ENCODE measurements at regions not wholly inside any gene's neighbourhood (a gene's known extent, or its start where the extent isn't known, plus 50 kb on each side); places are given as distances from the start of the nearest gene placed in this dataset.
"Not testable (repeated sequence)": the region's sequence is repeated elsewhere in the genome, so short reads cannot be mapped to it uniquely, and the experiment has no call there.

DNA sequence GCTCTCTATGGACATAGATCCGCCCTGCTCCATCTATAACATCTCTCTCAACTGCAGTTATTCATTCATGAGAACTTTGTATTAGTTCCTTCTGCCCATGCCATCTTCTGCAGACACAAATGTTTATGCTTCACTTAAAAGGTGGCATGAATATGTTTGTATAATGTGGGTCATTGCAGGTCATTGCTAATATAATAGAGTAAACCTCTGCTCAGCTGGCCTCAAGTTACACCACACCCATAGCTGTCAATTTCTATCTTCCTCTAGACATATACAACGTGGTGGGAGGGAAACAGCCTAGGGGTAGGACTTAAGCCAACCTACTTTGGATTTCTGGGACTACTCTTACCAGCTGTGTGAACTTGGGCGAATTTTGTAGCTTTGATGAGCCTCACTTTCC lies 129.8 kb downstream of the ATXN3L start:
- Mint-ChIP-seq H3K36me3 (ENCODE audit: insufficient read depth in 2 of 2) (no peaks in the 10 kb centered on the region), H3K4me1 (ENCODE audit: low read depth) (no peaks in the 10 kb centered on the region), H3K4me3 (no peak overlapping the region), H3K27ac (no peak overlapping the region), H3K27me3 (ENCODE audit: low read depth) (peaks cover 18% of the 10 kb centered on the region), H3K9me3 (peaks cover 0 to 2% of the 10 kb centered on the region in 2 donors)
- ATAC-seq (replicated peaks in 1 of 2): no peak
- DNase-seq: no peak

DNA sequence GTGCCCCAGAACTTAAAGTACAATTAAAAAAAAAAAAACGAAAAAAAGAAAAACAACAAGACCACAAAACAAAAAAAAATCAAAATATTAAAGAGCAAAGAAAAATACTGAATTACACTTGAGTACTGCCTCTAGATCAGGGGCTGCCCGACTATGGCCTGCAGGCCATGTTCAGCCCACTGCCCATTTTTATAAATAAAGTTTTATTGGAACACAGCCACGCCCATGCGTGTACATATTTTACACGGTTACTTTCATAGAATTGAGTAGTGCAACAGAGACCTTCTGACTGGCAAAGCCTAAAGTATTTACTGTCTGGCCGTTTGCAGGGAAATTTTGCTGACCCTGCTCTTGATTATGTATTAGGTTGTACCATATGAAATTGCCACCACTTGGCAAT lies 130.5 kb downstream of the ATXN3L start:
- Mint-ChIP-seq H3K27ac (no peak overlapping the region), H3K4me3 (no peak overlapping the region), H3K4me1 (ENCODE audit: low read depth) (no peaks in the 10 kb centered on the region), H3K36me3 (ENCODE audit: insufficient read depth in 2 of 2) (no peaks in the 10 kb centered on the region), H3K9me3 (peaks cover 2 to 5% of the 10 kb centered on the region in 2 donors), H3K27me3 (ENCODE audit: low read depth) (peaks cover 18% of the 10 kb centered on the region)
- DNase-seq (no peak), ATAC-seq (replicated peaks in 1 of 2) (no peak)

DNA sequence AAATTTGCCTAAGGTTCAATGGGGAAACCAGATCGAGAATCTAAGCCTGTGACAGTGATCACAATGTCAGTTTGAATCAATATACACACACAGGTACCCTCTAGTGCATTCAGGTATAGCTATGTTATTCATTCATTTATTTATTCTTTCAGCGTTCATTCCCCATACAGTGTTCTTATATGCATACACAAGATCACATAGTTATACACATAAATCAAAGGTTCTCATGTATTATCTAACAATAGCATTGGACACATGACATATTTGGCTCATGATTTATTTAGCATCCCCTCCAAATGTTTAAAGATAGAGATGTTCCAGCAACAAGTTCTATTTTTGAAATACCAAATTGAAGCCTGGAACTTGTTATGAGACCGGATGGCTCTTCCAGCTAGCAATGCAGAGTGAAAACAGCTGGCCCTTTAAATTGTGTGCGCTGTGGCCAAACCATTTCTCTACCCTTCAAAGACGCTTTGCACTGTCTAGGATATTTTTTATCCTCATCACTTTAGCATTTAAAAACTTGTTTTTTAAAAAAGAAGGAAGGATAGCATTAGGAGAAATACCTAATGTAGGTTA lies 131.0 kb downstream of the ATXN3L start:
- DNase-seq (no peak), ATAC-seq (replicated peaks in 1 of 2) (no peak)
- Mint-ChIP-seq H3K4me3 (no peak overlapping the region), H3K27ac (no peak overlapping the region), H3K27me3 (ENCODE audit: low read depth) (peaks cover 12% of the 10 kb centered on the region), H3K4me1 (ENCODE audit: low read depth) (no peaks in the 10 kb centered on the region), H3K9me3 (peaks cover 2 to 6% of the 10 kb centered on the region in 2 donors), H3K36me3 (ENCODE audit: insufficient read depth in 2 of 2) (peaks cover 0 to 2% of the 10 kb centered on the region in 2 donors)

DNA sequence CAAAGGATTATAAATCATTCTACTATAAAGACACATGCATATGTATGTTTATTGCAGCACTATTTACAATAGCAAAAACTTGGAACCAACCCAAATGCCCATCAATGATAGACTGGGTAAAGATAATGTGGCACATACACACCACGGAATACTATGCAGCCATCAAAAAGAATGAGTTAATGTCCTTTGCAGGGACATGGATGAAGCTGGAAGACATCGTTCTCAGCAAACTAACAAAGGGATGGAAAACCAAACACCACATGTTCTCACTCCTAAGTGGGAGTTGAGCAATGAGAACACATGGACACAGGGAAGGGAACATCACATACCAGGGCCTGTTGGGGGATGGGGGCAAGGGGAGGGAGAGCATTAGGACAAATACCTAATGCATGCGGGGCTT lies 133.2 kb downstream of the ATXN3L start:
- not testable (repeated sequence) for ATAC-seq (replicated peaks in 1 of 2); H3K4me3 Mint-ChIP-seq; H3K27ac Mint-ChIP-seq; H3K9me3 Mint-ChIP-seq; H3K36me3 Mint-ChIP-seq (ENCODE audit: insufficient read depth in 2 of 2); H3K4me1 Mint-ChIP-seq (ENCODE audit: low read depth); DNase-seq
- peaks cover 12% of the 10 kb centered on the region for H3K27me3 Mint-ChIP-seq (ENCODE audit: low read depth)

GRCh38 chrX:13180807-13181206 lies 136.4 kb upstream of the FAM9C start:
- Mint-ChIP-seq H3K4me3 (no peak overlapping the region), H3K4me1 (ENCODE audit: low read depth) (peaks cover 9% of the 10 kb centered on the region), H3K9me3 (peaks cover 2 to 7% of the 10 kb centered on the region in 2 donors), H3K27me3 (ENCODE audit: low read depth) (peaks cover 30% of the 10 kb centered on the region), H3K27ac (no peak overlapping the region), H3K36me3 (ENCODE audit: insufficient read depth in 2 of 2) (peaks cover 2 to 3% of the 10 kb centered on the region in 2 donors)
- ATAC-seq (replicated peaks in 1 of 2): peak in 1 of 2 donors; percentile 50
- no peak for DNase-seq

GRCh38 chrX:13179586-13179985 lies 135.2 kb upstream of the FAM9C start:
- Mint-ChIP-seq H3K36me3 (ENCODE audit: insufficient read depth in 2 of 2) (peaks cover 2 to 3% of the 10 kb centered on the region in 2 donors), H3K4me3 (no peak overlapping the region), H3K27me3 (ENCODE audit: low read depth) (peaks cover 30% of the 10 kb centered on the region), H3K4me1 (ENCODE audit: low read depth) (peaks cover 9% of the 10 kb centered on the region), H3K27ac (no peak overlapping the region), H3K9me3 (peaks cover 0 to 6% of the 10 kb centered on the region in 2 donors)
- DNase-seq (no peak), ATAC-seq (replicated peaks in 1 of 2) (no peak)

DNA sequence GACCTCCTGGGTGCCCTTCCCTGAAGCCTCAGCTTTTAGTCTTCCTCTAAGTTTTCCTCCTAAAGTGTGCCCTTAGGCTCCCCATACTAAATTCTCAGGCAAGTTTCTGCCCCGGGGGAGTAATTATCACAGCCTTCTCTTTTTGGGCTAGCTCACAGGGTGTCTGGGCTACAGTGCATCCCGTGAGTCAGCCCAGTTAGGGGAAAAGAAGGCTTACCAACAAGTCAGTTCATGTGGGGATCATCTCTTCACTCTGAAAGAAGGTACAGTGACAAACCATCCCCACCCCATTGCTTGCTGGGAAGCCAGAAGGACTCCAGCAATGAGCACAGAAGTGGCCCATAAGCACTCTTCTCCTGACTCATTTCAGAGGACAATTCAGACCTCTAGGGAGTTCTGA lies 134.7 kb upstream of the FAM9C start:
- Mint-ChIP-seq H3K27ac (no peak overlapping the region), H3K9me3 (peaks cover 2 to 3% of the 10 kb centered on the region in 2 donors), H3K4me1 (ENCODE audit: low read depth) (peaks cover 9% of the 10 kb centered on the region), H3K27me3 (ENCODE audit: low read depth) (peaks cover 30% of the 10 kb centered on the region), H3K36me3 (ENCODE audit: insufficient read depth in 2 of 2) (peaks cover 0 to 3% of the 10 kb centered on the region in 2 donors), H3K4me3 (no peak overlapping the region)
- DNase-seq (no peak), ATAC-seq (replicated peaks in 1 of 2) (peak in 1 of 2 donors; percentile 64)

DNA sequence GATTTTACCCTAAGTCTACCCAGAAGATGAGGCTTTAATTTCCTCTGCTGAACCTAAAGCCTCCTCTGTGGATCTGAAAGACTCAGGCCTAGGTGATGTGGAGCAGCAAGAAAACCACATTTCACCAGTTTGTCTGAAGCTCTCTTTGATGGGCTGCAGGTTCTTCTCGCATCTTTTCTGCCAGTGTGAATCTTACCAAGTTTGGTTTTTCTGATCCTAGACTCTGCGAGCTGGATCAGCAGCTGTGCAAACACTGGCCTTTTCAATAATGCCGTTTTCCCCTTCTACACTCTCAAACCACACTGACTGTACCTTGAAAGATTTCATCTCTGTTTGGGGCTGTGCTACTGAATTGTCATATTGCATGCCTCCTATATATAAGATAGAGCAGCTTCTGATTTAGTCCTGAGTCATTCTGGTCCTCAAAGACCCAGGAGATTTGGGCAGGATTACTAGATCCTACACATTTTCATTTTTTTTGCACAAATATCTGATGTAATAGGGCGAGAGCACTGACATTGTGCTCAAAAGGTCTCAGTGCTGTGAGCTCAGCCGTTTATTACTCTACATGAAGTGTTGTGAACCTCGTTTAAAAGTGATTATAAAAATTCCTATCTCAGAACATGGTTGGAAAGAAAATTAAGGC lies 133.6 kb upstream of the FAM9C start:
- ATAC-seq (replicated peaks in 1 of 2) (peak in 1 of 2 donors; percentile 27), DNase-seq (no peak)
- peaks cover 2 to 3% of the 10 kb centered on the region in 2 donors for H3K9me3 Mint-ChIP-seq
- peaks cover 9% of the 10 kb centered on the region for H3K4me1 Mint-ChIP-seq (ENCODE audit: low read depth)
- H3K27me3 Mint-ChIP-seq (ENCODE audit: low read depth): peaks cover 28% of the 10 kb centered on the region
- no peak overlapping the region for H3K27ac Mint-ChIP-seq
- H3K36me3 Mint-ChIP-seq (ENCODE audit: insufficient read depth in 2 of 2): peaks cover 0 to 3% of the 10 kb centered on the region in 2 donors
- no peak overlapping the region for H3K4me3 Mint-ChIP-seq

- no peak overlapping the region for H3K27ac Mint-ChIP-seq
Measured at GRCh38 chrX:13175056-13175455, 130.6 kb upstream of the FAM9C start.

GRCh38 chrX:13170966-13171558 lies 126.6 kb upstream of the FAM9C start:
- ATAC-seq (replicated peaks in 1 of 2): no peak
- peaks cover 3 to 7% of the 10 kb centered on the region in 2 donors for H3K9me3 Mint-ChIP-seq
- peaks cover 18% of the 10 kb centered on the region for H3K4me1 Mint-ChIP-seq (ENCODE audit: low read depth)
- no peak overlapping the region for H3K4me3 Mint-ChIP-seq
- peaks cover 7 to 10% of the 10 kb centered on the region in 2 donors for H3K36me3 Mint-ChIP-seq (ENCODE audit: insufficient read depth in 2 of 2)
- H3K27me3 Mint-ChIP-seq (ENCODE audit: low read depth): peaks cover 29% of the 10 kb centered on the region
- DNase-seq: no peak
- no peak overlapping the region for H3K27ac Mint-ChIP-seq

More at GRCh38 chrX:13175056-13175455, 130.6 kb upstream of the FAM9C start:
- H3K4me1 Mint-ChIP-seq (ENCODE audit: low read depth): peaks cover 9% of the 10 kb centered on the region
- H3K27me3 Mint-ChIP-seq (ENCODE audit: low read depth): peaks cover 35% of the 10 kb centered on the region
- ATAC-seq (replicated peaks in 1 of 2) (no peak), DNase-seq (no peak)
- H3K36me3 Mint-ChIP-seq (ENCODE audit: insufficient read depth in 2 of 2): peaks cover 3 to 4% of the 10 kb centered on the region in 2 donors
- peaks cover 3 to 4% of the 10 kb centered on the region in 2 donors for H3K9me3 Mint-ChIP-seq
- no peak overlapping the region for H3K4me3 Mint-ChIP-seq

DNA sequence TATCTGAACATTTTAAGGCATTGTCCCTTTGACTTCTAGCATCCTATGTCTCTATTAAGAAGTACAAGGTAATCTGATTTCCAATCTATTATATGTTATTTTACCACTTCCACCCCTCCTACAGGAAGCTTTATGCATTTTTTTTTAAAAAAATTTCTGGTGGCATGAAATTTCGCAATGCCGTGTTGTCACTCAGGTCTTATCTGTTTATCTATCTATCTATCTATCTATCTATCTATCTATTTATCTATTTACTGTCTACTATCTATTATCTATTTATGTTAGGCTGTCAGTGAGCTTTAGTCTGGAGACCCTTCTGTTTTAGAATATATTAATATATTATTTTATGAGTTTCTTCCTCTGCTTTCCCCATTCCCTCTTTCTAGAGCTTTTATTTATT lies 125.3 kb upstream of the FAM9C start:
- no peak overlapping the region for H3K27ac Mint-ChIP-seq
- no peak overlapping the region for H3K4me3 Mint-ChIP-seq
- H3K36me3 Mint-ChIP-seq (ENCODE audit: insufficient read depth in 2 of 2): peaks cover 7 to 10% of the 10 kb centered on the region in 2 donors
- H3K9me3 Mint-ChIP-seq: peaks cover 3 to 7% of the 10 kb centered on the region in 2 donors
- H3K4me1 Mint-ChIP-seq (ENCODE audit: low read depth): peaks cover 18% of the 10 kb centered on the region
- peaks cover 31% of the 10 kb centered on the region for H3K27me3 Mint-ChIP-seq (ENCODE audit: low read depth)
- no peak for DNase-seq
- no peak for ATAC-seq (replicated peaks in 1 of 2)

DNA sequence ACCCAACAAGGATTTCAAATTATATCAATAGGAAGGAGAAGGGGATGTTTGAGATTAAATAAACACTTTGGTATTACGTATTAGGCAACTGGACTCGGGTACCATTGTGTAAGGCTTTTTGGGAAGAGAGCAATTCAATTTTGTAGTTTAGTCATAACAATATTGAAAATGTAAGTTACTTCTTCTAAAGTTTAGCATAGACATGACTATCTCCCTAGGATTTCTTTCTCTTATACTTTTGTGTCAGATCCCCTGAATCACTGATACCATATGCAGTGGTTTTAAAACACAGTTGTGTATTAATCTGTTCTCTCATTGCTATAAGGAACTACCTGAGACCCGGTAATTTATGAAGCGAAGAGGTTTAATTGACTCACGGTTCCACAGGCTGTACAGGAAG lies 123.8 kb upstream of the FAM9C start:
- Mint-ChIP-seq H3K36me3 (ENCODE audit: insufficient read depth in 2 of 2) (peaks cover 7 to 10% of the 10 kb centered on the region in 2 donors), H3K27me3 (ENCODE audit: low read depth) (peaks cover 31% of the 10 kb centered on the region), H3K27ac (peak overlapping the region; percentile 91), H3K4me3 (peak overlapping the region; percentile 49 to 84), H3K4me1 (ENCODE audit: low read depth) (peaks cover 18% of the 10 kb centered on the region), H3K9me3 (peaks cover 3 to 5% of the 10 kb centered on the region in 2 donors)
- ATAC-seq (replicated peaks in 1 of 2): peak; percentile 69 to 87
- no peak for DNase-seq

GRCh38 chrX:13167481-13168231 lies 123.2 kb upstream of the FAM9C start:
- DNase-seq (peak; percentile 14 to 16), ATAC-seq (replicated peaks in 1 of 2) (peak; percentile 53 to 58)
- peaks cover 33% of the 10 kb centered on the region for H3K27me3 Mint-ChIP-seq (ENCODE audit: low read depth)
- H3K36me3 Mint-ChIP-seq (ENCODE audit: insufficient read depth in 2 of 2): peaks cover 7 to 10% of the 10 kb centered on the region in 2 donors
- H3K9me3 Mint-ChIP-seq: peaks cover 3 to 5% of the 10 kb centered on the region in 2 donors
- H3K27ac Mint-ChIP-seq: peak overlapping the region; percentile 91
- H3K4me1 Mint-ChIP-seq (ENCODE audit: low read depth): peaks cover 18% of the 10 kb centered on the region
- peak overlapping the region; percentile 49 to 84 for H3K4me3 Mint-ChIP-seq
